Chondrocyte (in vitro differentiated cells): ENCODE measurements at regions not wholly inside any gene's neighbourhood (a gene's known extent, or its start where the extent isn't known, plus 50 kb on each side); places are given as distances from the start of the nearest gene placed in this dataset.

Source experiments
- DNase-seq: peaks from one replicate; pipeline ENCODE4 v3.0.0; 2021; ENCODE audit warnings: mixed read lengths, low spot score
- H3K27ac Mint-ChIP-seq: one replicate; pipeline ENCODE4 v1.8.0; 2021; ENCODE audit warnings: mild to moderate bottlenecking, moderate library complexity, mixed read lengths; ENCODE audit not compliant: unreplicated experiment
- H3K27me3 Mint-ChIP-seq: 2 replicates; pipeline ENCODE4 v1.8.0; 2021; ENCODE audit warnings: low read depth, mixed read lengths
- H3K36me3 Mint-ChIP-seq: 2 replicates; pipeline ENCODE4 v1.8.0; 2021; ENCODE audit warnings: low read depth, mixed read lengths
- H3K4me1 Mint-ChIP-seq: 2 replicates; pipeline ENCODE4 v1.8.0; 2021; ENCODE audit warnings: low read depth, mild to moderate bottlenecking, mixed read lengths
- H3K4me3 Mint-ChIP-seq: one replicate; pipeline ENCODE4 v1.8.0; 2021; ENCODE audit warnings: mild to moderate bottlenecking, moderate library complexity, mixed read lengths; ENCODE audit not compliant: unreplicated experiment
- H3K9me3 Mint-ChIP-seq: 2 replicates; pipeline ENCODE4 v1.8.0; 2021; ENCODE audit warnings: low read depth, mixed read lengths
- CTCF ChIP-seq: fragments of 200-600 bp; sonication (generic); IDR thresholded peaks from 2 replicates; pipeline ENCODE4 v1.5.0; 2021; ENCODE audit warnings: antibody characterized with exemption, mild to moderate bottlenecking, moderate library complexity

GRCh38 chr1:5709461-5709975 is 282.7 kb downstream of the NPHP4 start:
- Mint-ChIP-seq H3K9me3 (peaks cover 12% of the 10 kb centered on the region), H3K27ac (no peak overlapping the region), H3K4me3 (no peak overlapping the region), H3K27me3 (no peaks in the 10 kb centered on the region), H3K4me1 (no peaks in the 10 kb centered on the region), H3K36me3 (no peaks in the 10 kb centered on the region)
- peak; percentile 30 for DNase-seq
- TF ChIP-seq CTCF = no peak

DNA sequence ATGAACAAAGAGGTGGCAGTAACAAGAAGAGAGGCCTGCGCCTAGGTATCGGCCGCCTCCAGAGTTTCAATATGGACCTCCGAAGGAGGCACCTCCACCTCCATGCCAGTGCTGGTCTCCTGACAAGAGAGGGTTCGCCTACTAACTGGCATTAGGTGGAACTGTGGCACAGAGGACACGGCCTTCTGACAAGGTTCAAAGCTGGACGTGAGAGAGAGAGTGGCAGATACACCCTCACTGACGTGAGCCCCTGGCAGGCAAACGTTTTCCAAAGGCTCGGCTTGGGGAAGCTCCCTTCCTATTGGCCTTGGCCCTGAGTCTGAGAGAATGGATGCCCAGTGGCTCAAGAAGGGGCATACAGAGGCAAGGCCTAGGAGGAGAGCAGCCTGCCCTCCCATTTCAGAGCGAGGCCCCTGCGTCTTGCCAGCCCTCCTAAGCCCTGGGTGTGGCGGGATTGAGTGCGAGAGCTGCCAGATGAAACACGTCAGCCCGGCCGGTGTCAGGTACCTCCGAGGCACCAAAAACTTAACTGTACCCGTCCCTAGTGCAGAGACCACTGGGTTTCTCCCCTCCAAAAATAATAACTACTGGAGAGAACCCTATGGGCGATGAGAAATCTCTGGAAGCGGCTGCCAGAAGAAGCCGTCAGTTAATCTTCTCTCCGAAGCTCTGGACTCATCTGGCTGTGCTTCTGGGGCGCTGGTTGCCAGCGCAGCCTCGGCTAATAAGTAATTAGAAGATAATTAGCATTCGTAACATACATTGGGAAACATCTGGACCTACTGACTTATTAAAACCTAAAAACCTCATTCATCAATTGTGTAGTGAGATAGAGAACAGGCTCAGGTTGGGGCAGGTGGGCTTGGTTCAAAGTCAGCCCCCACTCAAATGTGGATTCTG is 283.6 kb downstream of the NPHP4 start:
- no peaks in the 10 kb centered on the region for H3K27me3 Mint-ChIP-seq
- peaks cover 7% of the 10 kb centered on the region for H3K9me3 Mint-ChIP-seq
- no peaks in the 10 kb centered on the region for H3K36me3 Mint-ChIP-seq
- TF ChIP-seq CTCF = no peak
- peak; percentile 62 for DNase-seq
- H3K27ac Mint-ChIP-seq = no peak overlapping the region
- H3K4me3 Mint-ChIP-seq = no peak overlapping the region
- no peaks in the 10 kb centered on the region for H3K4me1 Mint-ChIP-seq

GRCh38 chr1:5707566-5708345 is 284.5 kb downstream of the NPHP4 start:
- Mint-ChIP-seq H3K9me3 (peaks cover 6% of the 10 kb centered on the region), H3K4me1 (no peaks in the 10 kb centered on the region), H3K27ac (no peak overlapping the region), H3K4me3 (no peak overlapping the region), H3K27me3 (no peaks in the 10 kb centered on the region), H3K36me3 (no peaks in the 10 kb centered on the region)
- DNase-seq = no peak
- no peak for TF ChIP-seq CTCF

GRCh38 chr1:5706239-5706638 is 286.0 kb downstream of the NPHP4 start:
- H3K27me3 Mint-ChIP-seq = no peaks in the 10 kb centered on the region
- DNase-seq = peak; percentile 54
- no peaks in the 10 kb centered on the region for H3K4me1 Mint-ChIP-seq
- no peak for TF ChIP-seq CTCF
- no peak overlapping the region for H3K27ac Mint-ChIP-seq
- H3K4me3 Mint-ChIP-seq = no peak overlapping the region
- no peaks in the 10 kb centered on the region for H3K36me3 Mint-ChIP-seq
- peaks cover 6% of the 10 kb centered on the region for H3K9me3 Mint-ChIP-seq

- peaks cover 6% of the 10 kb centered on the region for H3K9me3 Mint-ChIP-seq
- H3K36me3 Mint-ChIP-seq = no peaks in the 10 kb centered on the region
- no peak overlapping the region for H3K4me3 Mint-ChIP-seq
- no peaks in the 10 kb centered on the region for H3K4me1 Mint-ChIP-seq
- H3K27ac Mint-ChIP-seq = no peak overlapping the region
- peak; percentile 60 for DNase-seq
- no peak for TF ChIP-seq CTCF
- H3K27me3 Mint-ChIP-seq = no peaks in the 10 kb centered on the region
Measured at GRCh38 chr1:5705751-5706150, 286.5 kb downstream of the NPHP4 start.
